HCT116 (cell line): ENCODE measurements at regions not wholly inside any gene's neighbourhood (a gene's known extent, or its start where the extent isn't known, plus 50 kb on each side); places are given as distances from the start of the nearest gene placed in this dataset.

ENCODE experiments used
- ATAC-seq: fragments of 200-7000 bp; cut with Tn5 transposase; 2 replicates; pipeline ENCODE4 v1.9.1; 2020; ENCODE audit warnings: mild to moderate bottlenecking, moderate library complexity
- BruUV-seq: library from RNA; stranded (reverse); fragments of 400-500 nt; replicated peaks from 2 replicates; lab custom pipeline; 2021; lab: Mats Ljungman, UMichigan
- CTCF ChIA-PET: fragments of 300-600 bp; sonication (Branson Sonifier 250); formaldehyde crosslinking; loops from one replicate; lab custom pipeline; 2021; ENCODE audit warnings: antibody characterized with exemption; lab: Charles Lee
- POLR2A ChIA-PET: fragments of 300-600, 350-600 bp; sonication (Branson Sonifier 250); formaldehyde crosslinking; loops from one replicate; lab custom pipeline; 2021; ENCODE audit warnings: antibody characterized with exemption; lab: Charles Lee
- RAD21 ChIA-PET, 2 experiments: fragments of 300-600 bp; sonication (Branson Sonifier 250); formaldehyde crosslinking; loops; one replicate each; lab custom pipeline; 2023; ENCODE audit warnings: low total read pairs in 2 of 2; ENCODE audit not compliant: uncharacterized antibody in 2 of 2, unreplicated experiment in 2 of 2, low non-redundant PET in 1 of 2; lab: Charles Lee
- DNase-seq: peaks from one replicate; pipeline ENCODE4 v3.0.0-alpha.2; 2010; ENCODE audit warnings: low read depth, low spot score
- H2AFZ ChIP-seq: fragments of 200-600 bp; shearing (Covaris generic), sonication (generic); 2 replicates; pipeline ENCODE4 v1.6.1; 2017; ENCODE audit warnings: low read depth, mixed run types, mixed read lengths, antibody characterized with exemption, low read length; ENCODE audit not compliant: poor library complexity, severe bottlenecking
- H3K27ac ChIP-seq: 2 replicates; pipeline ENCODE4 v1.5.1; 2012; ENCODE audit warnings: low read depth, low read length
- H3K27me3 ChIP-seq: fragments of 200-600 bp; sonication (generic); 2 replicates; pipeline ENCODE4 v1.6.1; 2016; ENCODE audit warnings: mixed run types, low read length, mixed read lengths; ENCODE audit not compliant: insufficient read depth
- H3K36me3 ChIP-seq, 2 experiments: fragments of 200-500 bp in 1 of 2; fragments of 200-600 bp in 1 of 2; sonication (Bioruptor generic) in 1 of 2; sonication (generic) in 1 of 2; 2 replicates each; pipeline versions ENCODE4 v1.5.1 to v1.6.1; 2014 to 2016; ENCODE audit warnings: low read length in 2 of 2, inconsistent platforms in 1 of 2, mixed read lengths in 1 of 2, mixed run types in 1 of 2; ENCODE audit not compliant: insufficient read depth in 2 of 2, control insufficient read depth in 1 of 2
- H3K4me1 ChIP-seq, 2 experiments: fragments of 200-600 bp in 1 of 2; sonication (generic) in 1 of 2; 2 replicates each; pipeline versions ENCODE4 v1.5.1 to v1.6.1; 2012 to 2017; ENCODE audit warnings: low read length in 2 of 2, inconsistent platforms in 1 of 2, mild to moderate bottlenecking in 1 of 2, mixed read lengths in 1 of 2, mixed run types in 1 of 2, moderate library complexity in 1 of 2; ENCODE audit not compliant: insufficient read depth in 2 of 2, control insufficient read depth in 1 of 2
- H3K4me2 ChIP-seq: fragments of 200-600 bp; sonication (generic); 2 replicates; pipeline ENCODE4 v1.6.1; 2017; ENCODE audit warnings: mixed run types, low read length, mixed read lengths
- H3K4me3 ChIP-seq, 2 experiments: fragments of 200-600 bp in 1 of 2; sonication (generic) in 1 of 2; replicated peaks in 1 of 2; 2 replicates each; pipeline ENCODE4 v1.5.1; 2011 to 2016; ENCODE audit warnings: low read length in 2 of 2, control low read depth in 1 of 2, low read depth in 1 of 2, mild to moderate bottlenecking in 1 of 2, mixed read lengths in 1 of 2, mixed run types in 1 of 2
- H3K79me2 ChIP-seq: fragments of 200-600 bp; sonication (generic); 2 replicates; pipeline ENCODE4 v1.6.1; 2017; ENCODE audit warnings: mild to moderate bottlenecking, mixed run types, low read length, moderate library complexity, mixed read lengths; ENCODE audit not compliant: insufficient read depth
- H3K9ac ChIP-seq: fragments of 200-600 bp; sonication (generic); 2 replicates; pipeline ENCODE4 v1.6.1; 2016; ENCODE audit warnings: low read length, mixed read lengths
- H3K9me2 ChIP-seq: fragments of 200-600 bp; sonication (generic), shearing (Covaris generic); 2 replicates; pipeline ENCODE4 v1.6.1; 2017; ENCODE audit warnings: mixed run types, mild to moderate bottlenecking, moderate library complexity; ENCODE audit not compliant: insufficient read depth
- H3K9me3 ChIP-seq, 2 experiments: fragments of 200-500 bp in 1 of 2; fragments of 200-600 bp in 1 of 2; sonication (Bioruptor generic) in 1 of 2; sonication (generic) in 1 of 2; 2 replicates each; pipeline ENCODE4 v1.6.1; 2014 to 2017; ENCODE audit warnings: low read length in 2 of 2, mixed read lengths in 2 of 2, inconsistent platforms in 1 of 2, low read depth in 1 of 2, mild to moderate bottlenecking in 1 of 2, mixed run types in 1 of 2, moderate library complexity in 1 of 2; ENCODE audit not compliant: control insufficient read depth in 1 of 2, insufficient read depth in 1 of 2
- H4K20me1 ChIP-seq: fragments of 200-600 bp; sonication (generic), shearing (Covaris generic); 2 replicates; pipeline ENCODE4 v1.6.1; 2017; ENCODE audit warnings: mixed run types, mild to moderate bottlenecking, moderate library complexity; ENCODE audit not compliant: insufficient read depth
- CBX3 ChIP-seq: IDR thresholded peaks from 2 replicates; pipeline ENCODE4 v1.6.1; 2012; ENCODE audit warnings: low read depth
- CEBPB ChIP-seq: IDR thresholded peaks from 2 replicates; pipeline ENCODE4 v1.6.1; 2012; ENCODE audit warnings: low read depth
- ELF1 ChIP-seq: IDR thresholded peaks from 2 replicates; pipeline ENCODE4 v1.6.1; 2012; ENCODE audit warnings: low read depth, borderline replicate concordance
- EZH2phosphoT487 ChIP-seq: fragments of 200-600 bp; IDR thresholded peaks from 2 replicates; pipeline ENCODE4 v1.6.1; 2018; ENCODE audit warnings: antibody characterized with exemption, borderline replicate concordance
- FOSL1 ChIP-seq: IDR thresholded peaks from 2 replicates; pipeline ENCODE4 v1.6.1; 2012; ENCODE audit warnings: low read depth
- POLR2A ChIP-seq: IDR thresholded peaks from 2 replicates; pipeline ENCODE4 v1.7.0; 2011; ENCODE audit warnings: borderline replicate concordance; ENCODE audit not compliant: insufficient read depth, insufficient read length; ENCODE audit errors: extremely low read depth
- POLR2AphosphoS5 ChIP-seq: IDR thresholded peaks from 2 replicates; pipeline ENCODE4 v1.6.1; 2011; ENCODE audit warnings: mild to moderate bottlenecking, low read depth, low read length, moderate library complexity
- RAD21 ChIP-seq: IDR thresholded peaks from 2 replicates; pipeline ENCODE4 v1.6.1; 2012; ENCODE audit warnings: low read depth, mild to moderate bottlenecking
- SIN3A ChIP-seq: IDR thresholded peaks from 2 replicates; pipeline ENCODE4 v1.6.1; 2012; ENCODE audit warnings: low read depth
- SP1 ChIP-seq: IDR thresholded peaks from 2 replicates; pipeline ENCODE4 v1.6.1; 2012; ENCODE audit warnings: low read depth
- SRF ChIP-seq: IDR thresholded peaks from 2 replicates; pipeline ENCODE4 v1.6.1; 2012; ENCODE audit warnings: low read depth
- ZBTB33 ChIP-seq: IDR thresholded peaks from 2 replicates; pipeline ENCODE4 v1.6.1; 2011; ENCODE audit warnings: mild to moderate bottlenecking, low read length, moderate library complexity; ENCODE audit not compliant: insufficient replicate concordance; ENCODE audit errors: extremely low read depth
- ZFX ChIP-seq: fragments of 450-650 bp; IDR thresholded peaks from 2 replicates; pipeline ENCODE4 v1.6.1; 2017
- ZNF274 ChIP-seq: fragments of 200-500 bp; sonication (Bioruptor generic); IDR thresholded peaks from 2 replicates; pipeline ENCODE4 v1.6.1; 2014; ENCODE audit warnings: mild to moderate bottlenecking, low read depth, low read length, inconsistent platforms
- intact Hi-C: fragments of 100-400 bp; cut with micrococcal nuclease; formaldehyde crosslinking; loops from 2 replicates; pipeline ENCODE4 v1.10.0; 2022
- TF ChIP-seq, protein P1 (sequence below): IDR thresholded peaks from 2 replicates; pipeline ENCODE4 v1.6.1; 2012
- TF ChIP-seq, protein P2 (sequence below): IDR thresholded peaks from 2 replicates; pipeline ENCODE4 v1.6.1; 2012

GRCh38 chr11:71322192-71322735 is 69.9 kb upstream of the SHANK2 start:
- H3K9ac ChIP-seq: no peak overlapping the region
- H3K27me3 ChIP-seq: no peaks in the 10 kb centered on the region
- no peaks in the 10 kb centered on the region for H4K20me1 ChIP-seq
- no peak overlapping the region for H3K4me2 ChIP-seq
- no peaks in the 10 kb centered on the region; a peak in 1 of 4 replicates for H3K9me3 ChIP-seq
- no peak overlapping the region for H3K4me3 ChIP-seq
- ChIA-PET RAD21 (no interaction called here), POLR2A (no interaction called here), CTCF (no interaction called here)
- no TSS peak for BruUV-seq
- no peak overlapping the region for H3K27ac ChIP-seq
- intact Hi-C loops: no loop called here
- no peaks in the 10 kb centered on the region for H3K36me3 ChIP-seq
- H3K9me2 ChIP-seq: no peaks in the 10 kb centered on the region
- H3K79me2 ChIP-seq: no peaks in the 10 kb centered on the region
- no peak for TF ChIP-seq SP1
- no peak for TF ChIP-seq ZFX
- TF ChIP-seq SIN3A: no peak
- TF ChIP-seq ZBTB33: no peak
- TF ChIP-seq CBX3: no peak
- TF ChIP-seq POLR2A: no peak
- TF ChIP-seq POLR2AphosphoS5: no peak
- no peak for TF ChIP-seq ZNF274
- no peak for TF ChIP-seq FOSL1
- TF ChIP-seq EZH2phosphoT487: no peak
- TF ChIP-seq CEBPB: no peak
- TF ChIP-seq SRF: no peak
- TF ChIP-seq, protein P1, sequence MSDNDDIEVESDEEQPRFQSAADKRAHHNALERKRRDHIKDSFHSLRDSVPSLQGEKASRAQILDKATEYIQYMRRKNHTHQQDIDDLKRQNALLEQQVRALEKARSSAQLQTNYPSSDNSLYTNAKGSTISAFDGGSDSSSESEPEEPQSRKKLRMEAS: no peak
- TF ChIP-seq RAD21: no peak
- TF ChIP-seq, protein P2, sequence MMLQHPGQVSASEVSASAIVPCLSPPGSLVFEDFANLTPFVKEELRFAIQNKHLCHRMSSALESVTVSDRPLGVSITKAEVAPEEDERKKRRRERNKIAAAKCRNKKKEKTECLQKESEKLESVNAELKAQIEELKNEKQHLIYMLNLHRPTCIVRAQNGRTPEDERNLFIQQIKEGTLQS: no peak
- TF ChIP-seq ELF1: no peak
- DNase-seq: no peak
- no peak overlapping the region for H2AFZ ChIP-seq
- no peaks in the 10 kb centered on the region for H3K4me1 ChIP-seq
- ATAC-seq: no peak
